ENCODE measurements at regions not wholly inside any gene's neighbourhood (a gene's known extent, or its start where the extent isn't known, plus 50 kb on each side); places are given as distances from the start of the nearest gene placed in this dataset.

DNA sequence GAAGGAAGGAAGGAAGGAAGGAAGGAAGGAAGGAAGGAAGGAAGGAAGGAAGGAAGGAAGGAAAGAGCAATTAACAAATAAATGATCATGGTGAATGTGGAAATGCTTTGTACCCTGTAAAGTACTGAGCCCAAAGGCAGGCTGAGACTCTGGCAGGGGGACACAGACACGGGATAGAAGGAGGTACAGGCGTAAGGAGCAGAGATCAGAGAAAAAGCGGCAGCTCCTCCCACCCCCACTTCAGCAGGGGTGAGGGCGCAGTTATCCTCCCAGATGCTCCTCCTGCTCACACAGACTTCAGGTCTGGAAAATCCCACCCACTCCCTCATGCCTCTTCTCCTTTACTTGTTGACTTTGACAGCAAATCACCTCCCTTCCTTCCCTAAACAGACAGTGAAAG, 464.5 kb downstream of the MATN1 start:
- DNase-seq (ENCODE audit: low read depth in 3 of 3, low spot score in 1 of 3), result no peak

DNA sequence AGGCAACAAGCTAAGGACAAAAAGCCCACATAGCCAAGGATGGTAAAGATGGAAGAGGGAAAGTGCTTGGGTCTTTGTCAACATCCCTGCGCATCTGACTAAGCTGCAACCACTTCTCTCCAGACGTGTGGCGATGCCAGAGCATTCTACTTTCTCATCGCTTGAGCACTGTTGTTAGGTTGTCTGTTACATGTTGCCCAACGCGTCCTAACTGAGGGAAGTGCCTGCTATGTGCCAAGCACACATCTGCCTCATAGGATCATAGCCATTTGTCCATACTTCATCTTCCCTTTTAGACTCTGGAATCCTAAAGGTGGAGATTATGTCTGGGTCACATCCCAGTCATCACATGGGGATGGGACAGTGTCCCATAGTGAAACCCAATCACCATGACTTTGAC, 464.9 kb downstream of the MATN1 start:
- DNase-seq (ENCODE audit: low read depth in 3 of 3, low spot score in 1 of 3), result no peak

DNA sequence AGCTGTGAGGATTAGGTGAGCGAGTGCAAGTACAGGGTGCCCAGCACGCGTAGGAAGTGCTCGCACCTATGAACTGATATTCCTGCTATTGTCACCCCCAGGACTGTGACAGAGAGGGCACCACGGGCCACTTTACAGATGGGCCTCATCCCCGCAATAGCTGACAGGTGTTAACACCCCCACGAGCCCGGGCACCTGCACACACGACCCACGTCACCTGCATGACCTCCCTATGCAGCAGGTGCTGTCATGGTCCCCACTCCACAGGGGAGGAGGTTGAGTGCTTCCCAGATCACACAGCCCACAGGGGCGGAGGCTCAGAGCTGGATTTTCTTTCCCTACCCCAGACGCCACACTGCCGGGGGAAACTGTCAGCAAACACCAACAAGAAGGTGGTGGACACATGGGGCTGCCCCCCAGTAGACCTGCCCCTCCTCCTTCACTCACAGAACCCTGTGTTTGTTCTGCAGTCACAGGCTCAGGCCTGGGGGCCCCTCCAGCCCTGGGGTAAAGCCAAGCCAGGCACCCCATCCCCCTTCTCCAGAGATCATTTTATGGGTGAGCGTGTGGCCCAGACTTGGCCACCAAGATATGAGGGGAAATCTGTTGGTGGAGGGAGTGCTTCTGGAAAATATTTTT, 465.5 kb downstream of the MATN1 start:
- no peak for DNase-seq (ENCODE audit: low read depth in 3 of 3, low spot score in 1 of 3)

DNA sequence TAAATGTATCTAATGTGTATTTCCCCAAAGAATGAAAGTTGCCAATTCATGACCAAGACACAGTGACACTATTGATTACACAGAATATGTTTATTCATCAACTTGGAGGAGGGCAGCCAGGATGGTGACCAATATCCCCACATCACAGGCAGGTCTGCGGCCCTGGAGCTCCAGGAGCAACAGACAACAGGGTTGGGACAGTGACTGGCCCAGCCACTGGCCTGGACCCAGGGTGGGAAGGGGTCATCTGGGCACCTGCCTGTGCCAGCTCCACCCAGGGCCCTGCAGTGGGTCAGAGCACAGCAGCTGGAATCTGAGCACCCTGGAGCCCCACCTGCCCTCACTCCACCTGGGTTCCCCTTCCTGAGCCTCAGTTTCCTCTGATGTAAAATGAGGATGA, 466.1 kb downstream of the MATN1 start:
- no peak for DNase-seq (ENCODE audit: low read depth in 3 of 3, low spot score in 1 of 3)

DNA sequence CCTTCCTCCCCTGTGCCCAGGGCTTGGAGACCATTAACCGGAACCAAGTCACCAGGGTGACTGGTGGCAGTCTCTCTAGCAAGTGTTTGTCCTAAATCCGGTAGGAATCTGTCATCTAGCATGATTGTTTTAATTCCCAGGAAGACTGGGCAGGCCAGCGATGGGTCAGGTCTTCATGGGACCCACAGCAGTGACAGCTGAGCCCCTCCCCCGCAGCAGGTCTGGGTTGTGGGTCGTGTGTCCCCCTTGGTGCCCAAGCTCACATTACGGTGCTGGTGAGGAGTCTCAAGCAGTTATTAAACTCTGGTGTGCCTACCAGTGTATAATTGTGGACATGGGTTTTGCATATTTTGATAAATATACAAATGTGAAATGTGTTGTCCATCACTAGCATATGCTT, 466.5 kb downstream of the MATN1 start:
- DNase-seq (ENCODE audit: low read depth in 3 of 3, low spot score in 1 of 3), result no peak

DNA sequence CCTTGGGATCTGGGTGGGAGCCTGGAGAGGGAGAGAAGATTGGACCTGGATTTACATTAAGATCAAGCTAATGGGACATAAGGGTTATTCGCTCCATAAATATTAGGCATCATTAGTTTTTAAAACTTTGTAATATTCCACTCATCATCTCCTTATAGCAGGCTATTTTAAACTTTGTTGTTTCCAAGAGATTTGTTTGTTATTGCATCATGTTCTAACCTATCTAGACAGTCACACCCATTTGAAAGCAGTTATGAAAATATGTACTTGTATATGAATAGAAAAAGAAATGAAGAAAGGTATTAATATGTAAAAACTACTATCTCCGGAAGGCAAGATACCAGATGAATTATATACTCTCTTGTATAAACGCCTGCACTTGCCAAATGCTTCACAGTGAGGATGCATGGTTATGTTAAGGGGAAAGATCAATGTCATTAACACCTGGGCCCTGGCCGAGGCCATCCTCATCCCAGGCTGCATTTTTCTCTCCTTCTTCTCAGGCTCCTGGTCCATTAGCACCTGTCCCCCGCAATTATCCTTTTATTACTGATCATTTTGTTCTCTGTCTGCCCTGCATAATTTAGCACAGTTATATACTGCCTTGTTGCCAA, 468.2 kb downstream of the MATN1 start:
- no peak for DNase-seq (ENCODE audit: low read depth in 3 of 3, low spot score in 1 of 3)

DNA sequence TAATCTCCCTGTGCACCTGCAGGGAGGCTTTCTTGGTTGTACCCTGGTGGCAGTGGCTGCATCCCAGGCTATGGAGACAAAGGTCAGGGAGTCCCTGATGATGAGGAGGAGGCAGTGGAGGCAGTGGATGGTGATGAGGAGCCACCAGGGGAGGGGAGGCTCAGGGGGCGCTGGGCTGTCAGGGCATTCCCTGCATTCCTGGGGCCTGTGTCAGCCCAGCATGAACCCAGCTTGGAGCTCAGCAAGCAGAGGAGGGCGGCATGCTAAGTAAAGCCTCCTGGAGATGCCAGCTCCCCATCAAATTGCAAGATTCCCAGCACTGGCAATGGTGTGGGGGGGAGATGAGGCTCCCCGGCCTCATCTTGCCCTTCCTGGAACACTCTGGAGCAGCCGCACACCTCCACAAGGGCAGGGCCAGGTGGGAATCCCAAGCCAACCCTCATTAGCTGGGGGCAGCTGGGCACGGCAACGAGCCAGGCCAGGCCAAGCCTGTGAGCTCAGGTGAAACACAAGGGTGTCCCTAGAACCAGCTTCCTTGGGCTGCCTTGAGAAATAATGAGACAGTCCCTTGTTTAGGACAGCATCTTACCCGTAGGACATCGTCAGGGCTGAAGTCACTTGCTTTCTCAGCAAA, 469.5 kb downstream of the MATN1 start:
- DNase-seq (ENCODE audit: low read depth in 3 of 3, low spot score in 1 of 3), result no peak

DNA sequence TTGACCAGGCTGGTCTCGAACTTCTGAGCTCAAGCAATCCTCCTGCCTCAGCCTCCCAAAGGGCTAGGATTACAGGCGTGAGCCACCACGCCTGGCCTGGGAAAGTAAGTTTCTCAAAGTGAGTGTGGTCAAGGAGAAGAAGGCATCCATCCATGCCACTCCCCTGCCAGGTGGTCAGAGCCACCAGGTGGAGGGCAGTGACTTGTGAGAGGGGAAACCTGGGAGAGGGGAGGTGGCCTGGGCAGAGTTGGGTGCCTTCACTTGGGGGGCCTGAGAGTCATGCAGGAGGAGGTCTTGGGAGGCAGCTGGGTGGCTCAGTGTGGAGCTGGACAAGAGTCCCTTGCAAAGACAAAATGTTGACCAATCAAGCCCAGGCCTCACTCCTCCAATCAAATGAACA, 470.0 kb downstream of the MATN1 start:
- DNase-seq (ENCODE audit: low read depth in 3 of 3, low spot score in 1 of 3), result no peak

DNA sequence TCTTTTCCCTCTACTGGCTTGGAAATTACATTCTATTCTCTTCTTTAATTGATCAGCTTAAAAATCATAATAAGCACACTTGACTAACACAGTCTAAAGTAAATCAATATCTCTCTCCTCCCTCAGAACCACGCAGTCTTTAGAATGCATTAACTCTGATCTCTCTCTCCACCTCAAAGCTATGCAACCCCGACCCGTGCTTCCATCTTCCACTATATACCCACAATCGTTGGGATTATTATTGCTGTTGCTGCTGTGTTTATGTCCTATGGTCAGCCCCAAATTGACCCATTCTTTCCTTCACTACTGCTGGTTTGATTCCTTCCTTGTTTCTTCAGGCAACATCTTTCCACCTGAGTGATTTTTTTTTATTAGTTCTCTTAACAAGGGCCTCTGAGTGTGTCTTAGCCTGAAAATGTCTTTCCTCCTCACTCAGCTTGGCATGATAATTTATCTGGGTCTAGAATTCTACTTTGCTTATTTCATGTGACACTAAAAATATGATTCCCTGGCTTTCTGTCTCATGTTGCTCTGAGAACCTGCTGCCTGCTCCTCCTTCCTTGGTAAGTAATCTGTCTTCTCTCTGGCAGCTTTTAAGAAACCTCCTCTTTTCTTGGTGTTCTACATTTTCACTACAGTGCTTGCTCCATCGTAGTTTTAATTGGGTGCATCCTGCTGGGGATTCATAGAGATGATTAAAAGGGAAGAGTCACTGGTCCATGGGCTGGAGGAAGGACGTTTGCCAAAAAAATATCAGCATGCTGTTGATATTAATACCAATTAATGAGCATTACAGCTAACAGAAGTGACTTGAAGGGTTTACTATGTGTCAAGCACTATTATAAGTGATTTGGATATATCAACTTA, 472.2 kb downstream of the MATN1 start:
- DNase-seq (ENCODE audit: low read depth in 3 of 3, low spot score in 1 of 3), result no peak

DNA sequence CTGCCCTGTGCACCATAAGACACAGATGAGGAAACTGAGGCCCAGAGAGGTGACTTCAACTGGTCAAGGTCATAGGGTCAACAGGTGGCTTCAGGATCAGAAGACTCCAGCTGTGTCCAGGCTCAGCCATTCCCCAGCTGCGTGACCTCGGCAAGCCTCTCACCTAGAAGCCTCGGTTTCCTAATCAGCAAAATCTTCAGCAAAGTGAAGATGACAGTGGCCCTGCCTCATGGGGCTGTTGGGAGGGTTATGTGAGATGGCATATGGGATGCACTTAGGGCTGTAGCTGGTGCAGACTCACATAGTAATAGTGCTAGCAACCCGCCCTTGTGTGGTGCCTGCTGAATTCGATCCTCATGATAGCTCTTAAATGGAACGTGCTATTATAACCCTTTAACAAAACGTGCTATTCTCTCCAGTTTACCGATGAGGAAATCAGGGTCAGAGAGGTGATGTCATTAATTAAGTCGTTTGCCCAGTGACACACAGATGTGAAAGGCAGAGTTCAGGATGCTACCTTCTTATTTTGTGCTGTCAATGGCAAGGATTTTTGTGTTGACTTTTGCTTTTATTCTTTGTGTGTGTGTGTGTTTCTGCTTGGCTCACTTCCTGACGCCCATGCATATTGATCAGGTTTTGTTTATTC, 472.9 kb downstream of the MATN1 start:
- no peak for DNase-seq (ENCODE audit: low read depth in 3 of 3, low spot score in 1 of 3)

DNA sequence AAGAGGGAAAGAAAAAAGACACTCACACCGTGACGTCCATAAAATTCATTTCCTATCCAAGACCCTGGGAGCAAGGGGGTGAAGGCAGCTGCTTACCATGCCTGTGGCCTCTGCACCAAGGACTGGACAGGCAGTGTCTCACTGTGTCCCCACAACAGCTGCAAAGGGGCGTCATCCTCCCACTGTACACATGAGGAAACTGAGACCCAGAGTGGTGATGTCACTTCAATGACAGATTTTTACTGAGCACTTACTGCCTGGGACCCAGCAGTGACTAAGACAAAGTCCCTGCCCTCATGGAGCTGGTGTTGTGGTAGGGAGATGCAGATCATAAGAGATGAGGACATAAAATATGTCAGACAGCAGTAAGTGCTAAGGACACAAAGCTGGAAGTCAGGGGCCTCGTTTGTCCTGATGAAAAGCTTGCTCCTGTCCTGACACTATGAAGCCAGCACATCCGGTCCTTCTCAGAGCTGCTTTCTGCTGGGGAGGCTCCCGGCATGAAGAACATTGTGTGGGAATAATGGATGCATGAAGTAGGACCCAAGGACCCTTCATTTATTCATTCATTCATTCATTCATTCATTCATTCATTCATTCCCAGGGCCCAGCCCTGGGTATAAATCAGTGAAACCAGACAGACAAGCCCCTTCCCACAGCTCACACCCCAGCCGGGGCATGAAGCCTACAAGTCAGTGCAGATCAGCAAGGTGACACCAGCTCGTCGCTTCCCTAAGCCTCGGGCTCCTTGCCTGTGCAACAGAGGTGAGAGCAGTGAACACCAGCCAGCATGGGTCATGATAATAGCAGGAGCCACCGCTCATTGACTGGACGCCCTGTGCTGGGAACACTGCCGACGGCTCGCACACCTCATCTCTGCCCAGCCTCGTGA, 473.7 kb downstream of the MATN1 start:
- DNase-seq (ENCODE audit: low read depth in 3 of 3, low spot score in 1 of 3), result no peak

DNA sequence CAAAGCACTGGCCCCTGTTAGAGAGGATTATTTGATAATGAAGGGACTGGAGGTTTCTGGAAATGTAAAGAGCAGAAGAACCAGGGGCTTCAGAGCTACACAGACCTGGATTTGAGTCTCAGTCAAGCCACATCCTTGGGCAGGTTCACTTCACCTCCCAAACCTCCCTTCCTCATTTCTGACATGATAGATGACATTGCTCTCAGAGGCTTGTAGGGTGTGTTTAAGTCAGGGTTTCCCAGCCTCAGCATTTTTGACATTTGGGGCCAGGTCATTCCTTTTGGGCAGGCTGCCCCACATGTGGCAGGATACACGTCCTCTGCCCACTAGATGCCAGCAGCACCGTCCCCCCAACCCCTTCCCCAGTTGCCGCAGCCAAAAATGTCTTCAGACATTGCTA, 474.6 kb downstream of the MATN1 start:
- DNase-seq (ENCODE audit: low read depth in 3 of 3, low spot score in 1 of 3), result no peak

DNA sequence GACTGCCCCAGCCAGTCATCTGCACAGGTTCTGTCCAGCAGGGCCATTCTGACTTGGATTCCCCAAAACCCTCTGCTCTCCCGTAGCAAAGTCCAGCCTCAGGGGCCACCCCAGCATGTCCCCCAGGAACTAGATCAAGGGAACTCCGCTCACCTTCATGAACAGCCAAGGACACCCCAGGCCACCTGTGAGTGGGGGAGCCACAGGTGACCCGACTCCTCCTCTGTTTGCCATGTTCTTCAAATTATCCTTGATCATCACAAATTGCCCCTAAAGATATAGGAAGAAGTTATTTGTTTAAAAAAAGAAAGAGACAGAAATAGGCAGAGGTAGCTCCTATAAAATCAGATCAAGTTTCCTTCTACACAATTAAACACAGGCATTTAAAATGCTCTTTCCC, 475.0 kb downstream of the MATN1 start:
- no peak for DNase-seq (ENCODE audit: low read depth in 3 of 3, low spot score in 1 of 3)

DNA sequence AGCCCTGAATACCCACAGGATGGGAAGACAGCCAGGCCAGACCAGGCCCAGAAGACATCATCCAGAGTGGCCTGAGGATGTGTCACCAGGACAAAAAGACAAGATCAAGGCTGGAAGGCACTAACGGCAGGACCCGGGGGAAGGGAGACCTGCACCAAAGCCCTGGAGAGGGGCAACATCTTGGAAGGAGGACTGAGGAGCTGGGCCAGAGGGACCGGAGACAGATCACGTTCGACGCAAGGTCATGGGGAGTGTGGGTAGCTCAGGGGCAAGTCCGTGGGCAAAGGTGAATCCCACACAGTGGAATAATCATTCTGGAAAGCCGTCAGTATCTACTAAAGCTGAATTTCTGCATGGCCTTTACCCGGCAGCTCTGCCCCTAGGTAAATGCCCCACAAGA, 478.6 kb downstream of the MATN1 start:
- DNase-seq (ENCODE audit: low read depth in 3 of 3, low spot score in 1 of 3), result no peak

DNA sequence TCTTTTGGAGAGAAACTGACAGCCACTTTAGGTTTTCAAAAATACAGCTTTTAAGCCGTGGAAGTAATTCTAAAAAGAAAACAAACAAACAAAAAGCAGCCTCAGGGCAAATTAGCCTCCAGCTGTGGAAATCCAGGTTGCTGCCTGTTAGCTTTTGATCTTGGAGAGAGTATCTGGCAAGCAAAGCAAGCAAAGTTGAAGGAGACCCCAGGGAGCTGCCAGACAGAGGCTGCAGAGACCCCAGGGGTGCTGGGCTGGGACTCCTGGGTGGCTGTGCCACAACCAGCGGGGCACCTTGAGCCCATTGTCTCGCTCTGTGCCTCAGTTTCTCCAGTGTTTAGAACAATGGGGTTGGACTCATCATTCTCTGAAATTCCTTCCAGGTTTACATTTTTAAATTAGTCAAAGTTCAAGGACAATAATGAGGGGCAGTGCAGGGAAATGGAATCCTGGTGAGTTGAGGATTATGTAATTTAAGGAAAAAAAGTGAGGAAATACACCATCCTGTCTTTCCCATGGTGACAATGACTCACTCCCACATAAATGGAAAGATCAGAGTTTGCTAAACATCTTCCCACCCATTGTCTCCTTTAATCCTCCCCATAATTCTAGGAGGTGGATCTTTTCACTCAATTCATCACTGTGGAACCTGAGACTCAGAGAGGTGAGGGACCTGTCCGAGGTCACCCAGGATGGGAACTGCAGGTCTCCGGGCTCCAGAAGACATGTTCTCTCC, 480.5 kb downstream of the MATN1 start:
- DNase-seq (ENCODE audit: low read depth in 3 of 3, low spot score in 1 of 3), result no peak

DNA sequence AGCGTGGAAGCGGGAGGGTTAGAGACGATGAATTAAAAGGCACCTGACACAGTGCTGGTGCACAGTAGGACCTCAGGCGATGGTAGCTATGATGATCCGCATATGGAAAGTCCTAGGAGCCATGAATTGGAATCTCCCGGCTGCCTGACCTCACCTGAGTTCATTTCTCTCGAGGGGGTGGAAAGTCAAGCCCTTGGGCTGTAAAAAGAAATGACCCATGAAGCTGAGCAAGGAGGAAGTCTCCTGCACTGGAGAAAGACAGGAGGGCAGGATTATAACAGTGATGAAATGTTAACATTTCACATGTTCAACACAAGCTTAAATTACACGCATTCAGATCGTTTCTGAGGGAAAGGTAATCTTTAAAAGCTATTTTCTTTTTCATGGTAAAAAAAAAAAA, 481.2 kb downstream of the MATN1 start:
- no peak for DNase-seq (ENCODE audit: low read depth in 3 of 3, low spot score in 1 of 3)

DNA sequence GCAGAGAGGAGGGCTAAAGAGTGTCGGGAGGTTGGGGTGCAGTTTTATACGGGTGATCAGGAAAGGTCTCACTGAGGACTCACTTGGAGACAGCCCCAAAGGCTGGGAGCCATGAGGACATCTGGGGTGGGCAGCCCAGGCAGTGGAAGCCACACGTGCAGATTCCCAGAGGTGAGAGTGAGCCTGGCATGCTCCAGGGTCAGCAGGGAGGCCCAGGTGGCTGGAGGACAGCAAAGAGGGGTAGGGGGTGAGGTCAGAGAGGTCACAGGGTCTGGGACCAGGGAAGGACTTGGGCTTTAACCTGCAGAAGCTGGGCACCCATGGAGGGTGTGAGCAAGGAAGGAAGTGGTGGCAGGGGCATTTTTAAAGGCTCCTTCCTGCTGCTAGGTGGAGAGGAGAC, 481.7 kb downstream of the MATN1 start:
- DNase-seq (ENCODE audit: low read depth in 3 of 3, low spot score in 1 of 3), result no peak

DNA sequence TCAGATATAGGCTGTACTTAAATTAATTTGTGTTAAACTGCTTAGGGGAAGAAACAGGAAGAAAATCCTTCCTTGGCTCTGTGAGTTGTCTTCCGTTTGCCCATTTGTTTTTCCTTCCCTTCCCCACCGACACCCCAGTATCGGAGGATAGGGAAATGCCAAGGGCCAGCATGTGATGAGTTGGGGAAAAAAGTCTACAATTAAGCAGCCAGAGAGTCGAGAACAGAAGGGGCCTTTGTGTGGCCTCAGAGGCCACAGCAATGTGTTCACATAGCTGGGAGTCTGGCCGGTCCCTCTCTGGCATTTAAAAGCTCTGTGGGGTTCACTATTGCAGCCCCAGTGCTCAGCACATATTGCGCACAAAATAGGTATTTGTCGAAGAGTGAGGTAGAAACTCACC, 489.3 kb downstream of the MATN1 start:
- DNase-seq (ENCODE audit: low read depth in 3 of 3, low spot score in 1 of 3), result no peak

DNA sequence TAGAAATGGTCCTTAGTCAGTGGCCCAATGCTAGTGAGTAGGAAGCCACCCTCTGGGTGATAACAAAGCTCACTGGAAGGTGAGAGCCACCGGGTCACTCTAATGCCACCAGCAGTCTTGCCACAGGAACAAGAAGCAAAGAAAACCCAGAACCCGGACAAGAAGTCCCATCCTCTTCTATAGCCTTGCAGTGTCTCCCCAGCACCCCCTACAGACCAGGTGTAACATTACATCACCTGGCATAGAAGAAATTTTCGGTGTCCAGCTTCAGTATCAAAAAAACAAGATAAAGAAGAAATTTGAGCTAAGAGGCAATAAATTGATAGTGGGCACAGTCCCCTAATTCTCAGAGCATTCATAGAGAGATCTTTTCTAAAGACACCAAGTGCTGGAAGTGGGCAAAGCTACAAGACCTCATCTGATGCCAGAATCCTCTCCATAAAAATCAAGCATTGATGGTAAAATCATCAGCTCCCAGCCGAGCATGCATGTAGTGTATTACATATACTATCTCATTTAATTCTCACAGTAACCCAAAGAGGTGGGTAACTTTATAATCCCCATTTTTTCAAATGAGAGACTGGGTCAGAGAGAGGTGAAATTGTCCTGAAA, 491.0 kb downstream of the MATN1 start:
- DNase-seq (ENCODE audit: low read depth in 3 of 3, low spot score in 1 of 3), result no peak
